ENCODE measurements at regions not wholly inside any gene's neighbourhood (a gene's known extent, or its start where the extent isn't known, plus 50 kb on each side); places are given as distances from the start of the nearest gene placed in this dataset.

GRCh38 chr16:59655031-59655430, 920.9 kb upstream of the GOT2 start:
- intact Hi-C loops (cut with micrococcal nuclease; ENCODE audit: unreplicated experiment) = no loop called here
- Histone ChIP-seq H3F3A (ENCODE audit: insufficient read depth, low read depth) (no peaks in the 10 kb centered on the region), H3K9me2 (ENCODE audit: insufficient read depth) (no peaks in the 10 kb centered on the region), H3K4me2 (no peak overlapping the region), H3K27me3 (ENCODE audit: insufficient read depth, low read depth) (no peaks in the 10 kb centered on the region), H3K27ac (no peak overlapping the region), H2AFZ (no peak overlapping the region), H3K36me3 (ENCODE audit: low read depth) (no peaks in the 10 kb centered on the region), H3K79me2 (ENCODE audit: low read depth) (no peaks in the 10 kb centered on the region), H3K9me3 (ENCODE audit: insufficient read depth, low read depth) (no peaks in the 10 kb centered on the region), H3K4me3 (no peak overlapping the region), H4K20me1 (ENCODE audit: insufficient read depth) (no peaks in the 10 kb centered on the region), H3K4me1 (replicated peaks; ENCODE audit: insufficient read depth) (no peaks in the 10 kb centered on the region)
- TF ChIP-seq, protein P1, sequence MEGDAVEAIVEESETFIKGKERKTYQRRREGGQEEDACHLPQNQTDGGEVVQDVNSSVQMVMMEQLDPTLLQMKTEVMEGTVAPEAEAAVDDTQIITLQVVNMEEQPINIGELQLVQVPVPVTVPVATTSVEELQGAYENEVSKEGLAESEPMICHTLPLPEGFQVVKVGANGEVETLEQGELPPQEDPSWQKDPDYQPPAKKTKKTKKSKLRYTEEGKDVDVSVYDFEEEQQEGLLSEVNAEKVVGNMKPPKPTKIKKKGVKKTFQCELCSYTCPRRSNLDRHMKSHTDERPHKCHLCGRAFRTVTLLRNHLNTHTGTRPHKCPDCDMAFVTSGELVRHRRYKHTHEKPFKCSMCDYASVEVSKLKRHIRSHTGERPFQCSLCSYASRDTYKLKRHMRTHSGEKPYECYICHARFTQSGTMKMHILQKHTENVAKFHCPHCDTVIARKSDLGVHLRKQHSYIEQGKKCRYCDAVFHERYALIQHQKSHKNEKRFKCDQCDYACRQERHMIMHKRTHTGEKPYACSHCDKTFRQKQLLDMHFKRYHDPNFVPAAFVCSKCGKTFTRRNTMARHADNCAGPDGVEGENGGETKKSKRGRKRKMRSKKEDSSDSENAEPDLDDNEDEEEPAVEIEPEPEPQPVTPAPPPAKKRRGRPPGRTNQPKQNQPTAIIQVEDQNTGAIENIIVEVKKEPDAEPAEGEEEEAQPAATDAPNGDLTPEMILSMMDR (conservative IDR thresholded peaks at IDR 0.05) = no peak
- TF ChIP-seq EZH2 (IDR thresholded peaks at IDR 0.05; ENCODE audit: low read depth) = no peak
- POLR2A ChIA-PET (ENCODE audit: unreplicated experiment) = no interaction called here
- DNase-seq = no peak
- no TSS peak for BruUV-seq (replicated peaks)
- CTCF ChIA-PET = no interaction called here

GRCh38 chr16:59654455-59654854, 920.3 kb upstream of the GOT2 start:
- H3K27ac ChIP-seq = no peak overlapping the region
- intact Hi-C loops (cut with micrococcal nuclease; ENCODE audit: unreplicated experiment) = no loop called here
- no peaks in the 10 kb centered on the region for H3K9me3 ChIP-seq (ENCODE audit: insufficient read depth, low read depth)
- no TSS peak for BruUV-seq (replicated peaks)
- no peak for DNase-seq
- H3K4me2 ChIP-seq = no peak overlapping the region
- TF ChIP-seq EZH2 (IDR thresholded peaks at IDR 0.05; ENCODE audit: low read depth) = no peak
- TF ChIP-seq, protein P1 (conservative IDR thresholded peaks at IDR 0.05) = no peak
- no peaks in the 10 kb centered on the region for H3F3A ChIP-seq (ENCODE audit: insufficient read depth, low read depth)
- H3K4me1 ChIP-seq (replicated peaks; ENCODE audit: insufficient read depth) = no peaks in the 10 kb centered on the region
- H3K4me3 ChIP-seq = no peak overlapping the region
- H4K20me1 ChIP-seq (ENCODE audit: insufficient read depth) = no peaks in the 10 kb centered on the region
- H3K9me2 ChIP-seq (ENCODE audit: insufficient read depth) = no peaks in the 10 kb centered on the region
- CTCF ChIA-PET = no interaction called here
- no peak overlapping the region for H2AFZ ChIP-seq
- POLR2A ChIA-PET (ENCODE audit: unreplicated experiment) = no interaction called here
- H3K27me3 ChIP-seq (ENCODE audit: insufficient read depth, low read depth) = no peaks in the 10 kb centered on the region
- H3K79me2 ChIP-seq (ENCODE audit: low read depth) = no peaks in the 10 kb centered on the region
- no peaks in the 10 kb centered on the region for H3K36me3 ChIP-seq (ENCODE audit: low read depth)

GRCh38 chr16:59651662-59652061, 917.5 kb upstream of the GOT2 start:
- Histone ChIP-seq H3K27ac (no peak overlapping the region), H3K9me3 (ENCODE audit: insufficient read depth, low read depth) (no peaks in the 10 kb centered on the region), H3K4me2 (no peak overlapping the region), H3F3A (ENCODE audit: insufficient read depth, low read depth) (no peaks in the 10 kb centered on the region), H2AFZ (no peak overlapping the region), H3K36me3 (ENCODE audit: low read depth) (no peaks in the 10 kb centered on the region), H3K27me3 (ENCODE audit: insufficient read depth, low read depth) (no peaks in the 10 kb centered on the region), H4K20me1 (ENCODE audit: insufficient read depth) (no peaks in the 10 kb centered on the region), H3K4me3 (no peak overlapping the region), H3K9me2 (ENCODE audit: insufficient read depth) (no peaks in the 10 kb centered on the region), H3K79me2 (ENCODE audit: low read depth) (no peaks in the 10 kb centered on the region), H3K4me1 (replicated peaks; ENCODE audit: insufficient read depth) (no peaks in the 10 kb centered on the region)
- TF ChIP-seq, protein P1 (conservative IDR thresholded peaks at IDR 0.05) = no peak
- TF ChIP-seq EZH2 (IDR thresholded peaks at IDR 0.05; ENCODE audit: low read depth) = no peak
- DNase-seq = no peak
- intact Hi-C loops (cut with micrococcal nuclease; ENCODE audit: unreplicated experiment) = no loop called here
- ChIA-PET CTCF (no interaction called here), POLR2A (ENCODE audit: unreplicated experiment) (no interaction called here)
- BruUV-seq (replicated peaks) = no TSS peak

Measured in PC-9 (cell line).